IMR-90 (cell line): ENCODE measurements at regions not wholly inside any gene's neighbourhood (a gene's known extent, or its start where the extent isn't known, plus 50 kb on each side); places are given as distances from the start of the nearest gene placed in this dataset.

Experiments
- ATAC-seq: fragments of 200-7000 bp; cut with Tn5 transposase; 2 replicates; pipeline ENCODE4 v1.9.1; 2020; ENCODE audit warnings: low read depth, mild to moderate bottlenecking, moderate library complexity
- BruUV-seq: library from RNA; stranded (reverse); fragments of 400-500 nt; replicated peaks from 2 replicates; lab custom pipeline; 2021; lab: Mats Ljungman, UMichigan
- CTCF ChIA-PET: fragments of 300-600 bp; formaldehyde crosslinking; extraction: SDS; loops from one replicate; lab custom pipeline; 2021; ENCODE audit warnings: antibody characterized with exemption; lab: Yijun Ruan, JAX
- POLR2A ChIA-PET: fragments of 300-600 bp; sonication (Branson Sonifier 250); formaldehyde crosslinking; loops from one replicate; lab custom pipeline; 2022; ENCODE audit warnings: antibody characterized with exemption; ENCODE audit not compliant: unreplicated experiment; lab: Charles Lee
- DNase-seq: peaks from one replicate; pipeline ENCODE4 v3.0.0; 2013
- H2AFZ ChIP-seq: replicated peaks from 2 replicates; pipeline ENCODE3; 2013; ENCODE audit warnings: low read length, mild to moderate bottlenecking; ENCODE audit not compliant: poor library complexity
- H2AK5ac ChIP-seq: 2 replicates; pipeline ENCODE4 v1.6.1; 2013; ENCODE audit warnings: low read depth, low read length, inconsistent platforms
- H2AK9ac ChIP-seq: replicated peaks from 2 replicates; pipeline ENCODE3; 2013; ENCODE audit warnings: mild to moderate bottlenecking, low read depth, low read length, moderate library complexity; ENCODE audit not compliant: poor library complexity
- H2BK120ac ChIP-seq: 2 replicates; pipeline ENCODE4 v1.6.1; 2013; ENCODE audit warnings: low read depth, low read length, inconsistent platforms
- H2BK15ac ChIP-seq: 3 replicates; pipeline ENCODE4 v1.6.1; 2013; ENCODE audit warnings: low read depth, low read length, inconsistent platforms
- H2BK20ac ChIP-seq: 2 replicates; pipeline ENCODE4 v1.6.1; 2013; ENCODE audit warnings: low read depth, mild to moderate bottlenecking, inconsistent platforms, low read length, moderate library complexity
- H2BK5ac ChIP-seq: 2 replicates; pipeline ENCODE4 v1.6.1; 2013; ENCODE audit warnings: mild to moderate bottlenecking, low read depth, low read length, inconsistent platforms; ENCODE audit not compliant: poor library complexity, severe bottlenecking
- H3K14ac ChIP-seq: replicated peaks from 2 replicates; pipeline ENCODE4 v1.6.1; 2013; ENCODE audit warnings: low read depth, low read length, inconsistent platforms
- H3K18ac ChIP-seq: 2 replicates; pipeline ENCODE4 v1.6.1; 2013; ENCODE audit warnings: low read depth, low read length, control low read depth
- H3K23ac ChIP-seq: 2 replicates; pipeline ENCODE4 v1.6.1; 2013; ENCODE audit warnings: low read depth, low read length, inconsistent platforms
- H3K27ac ChIP-seq: 2 replicates; pipeline ENCODE4 v1.5.1; 2013; ENCODE audit warnings: mild to moderate bottlenecking, control low read depth, low read length; ENCODE audit not compliant: insufficient read depth
- H3K27me3 ChIP-seq: 2 replicates; pipeline ENCODE4 v1.6.1; 2013; ENCODE audit warnings: low read length; ENCODE audit not compliant: control insufficient read depth, insufficient read depth
- H3K36me3 ChIP-seq: 2 replicates; pipeline ENCODE4 v1.6.1; 2013; ENCODE audit warnings: low read length, mixed read lengths; ENCODE audit not compliant: control insufficient read depth, insufficient read depth
- H3K4ac ChIP-seq: 2 replicates; pipeline ENCODE4 v1.6.1; 2013; ENCODE audit warnings: low read depth, low read length, inconsistent platforms
- H3K4me1 ChIP-seq: 2 replicates; pipeline ENCODE4 v1.6.1; 2013; ENCODE audit warnings: low read length, mixed read lengths; ENCODE audit not compliant: control insufficient read depth, insufficient read depth
- H3K4me2 ChIP-seq: 2 replicates; pipeline ENCODE4 v1.6.1; 2013; ENCODE audit warnings: low read depth, mild to moderate bottlenecking, control low read depth, low read length, moderate library complexity
- H3K4me3 ChIP-seq: 2 replicates; pipeline ENCODE4 v1.5.1; 2013; ENCODE audit warnings: low read depth, mild to moderate bottlenecking, control low read depth, low read length, moderate library complexity; ENCODE audit not compliant: insufficient read depth
- H3K56ac ChIP-seq: 2 replicates; pipeline ENCODE4 v1.6.1; 2013; ENCODE audit warnings: low read length, inconsistent platforms; ENCODE audit not compliant: insufficient read depth; ENCODE audit errors: extremely low read depth
- H3K79me1 ChIP-seq, 2 experiments: 2 replicates each; pipeline ENCODE4 v1.6.1; 2013; ENCODE audit warnings: low read length in 2 of 2, inconsistent platforms in 1 of 2, low read depth in 1 of 2
- H3K9ac ChIP-seq: 2 replicates; pipeline ENCODE4 v1.6.1; 2013; ENCODE audit warnings: low read depth, low read length, control low read depth
- H3K9me1 ChIP-seq: 2 replicates; pipeline ENCODE4 v1.6.1; 2013; ENCODE audit warnings: low read length, inconsistent platforms; ENCODE audit not compliant: insufficient read depth
- H3K9me3 ChIP-seq: 2 replicates; pipeline ENCODE4 v1.6.1; 2013; ENCODE audit warnings: low read length; ENCODE audit not compliant: control insufficient read depth, insufficient read depth
- H4K20me1 ChIP-seq: 2 replicates; pipeline ENCODE4 v1.6.1; 2013; ENCODE audit warnings: low read length, inconsistent platforms; ENCODE audit not compliant: insufficient read depth
- H4K5ac ChIP-seq: 2 replicates; pipeline ENCODE4 v1.6.1; 2013; ENCODE audit warnings: mild to moderate bottlenecking, low read depth, low read length, control low read depth
- H4K8ac ChIP-seq, 2 experiments: 2 replicates each; pipeline ENCODE4 v1.6.1; 2013; ENCODE audit warnings: low read depth in 2 of 2, low read length in 2 of 2, control low read depth in 1 of 2, inconsistent platforms in 1 of 2
- H4K91ac ChIP-seq: 2 replicates; pipeline ENCODE4 v1.6.1; 2013; ENCODE audit warnings: low read depth, low read length, inconsistent platforms; ENCODE audit not compliant: insufficient read depth
- RAD21 ChIP-seq: IDR thresholded peaks from 2 replicates; pipeline ENCODE4 v1.6.1; 2012; ENCODE audit warnings: low read length, improper control_type of control experiment
- WGBS, 2 experiments: methylation state at CpG; one replicate each; pipeline versions ENCODE4 v1.1.5 to v1.1.7; 2013; ENCODE audit warnings: missing lambda C conversion rate in 2 of 2; ENCODE audit not compliant: insufficient read length in 1 of 2; ENCODE audit errors: extremely low coverage in 2 of 2; 5-methylcytosine and 5-hydroxymethylcytosine counted together
- dilution Hi-C: fragments of 300-500 bp; cut with HindIII; formaldehyde crosslinking; loops from one replicate; pipeline ENCODE4 v1.14.3; 2018; ENCODE audit warnings: low sequenced_read_pairs; ENCODE audit not compliant: unreplicated experiment
- in situ Hi-C: fragments of 300-500 bp; cut with MboI; formaldehyde crosslinking; loops from 3 replicates; pipeline ENCODE4 v1.14.3; 2019; ENCODE audit warnings: low sequenced_read_pairs, inconsistent platforms, mixed read lengths
- intact Hi-C: fragments of 100-400 bp; cut with micrococcal nuclease; formaldehyde crosslinking; loops from 2 replicates; pipeline ENCODE4 v1.10.0; 2022
- TF ChIP-seq, protein P1 (sequence below): fragments of 150-350 bp; IDR thresholded peaks from 2 replicates; pipeline ENCODE4 v1.6.1; 2017; ENCODE audit warnings: mild to moderate bottlenecking, antibody characterized with exemption, low read length, low read depth

DNA sequence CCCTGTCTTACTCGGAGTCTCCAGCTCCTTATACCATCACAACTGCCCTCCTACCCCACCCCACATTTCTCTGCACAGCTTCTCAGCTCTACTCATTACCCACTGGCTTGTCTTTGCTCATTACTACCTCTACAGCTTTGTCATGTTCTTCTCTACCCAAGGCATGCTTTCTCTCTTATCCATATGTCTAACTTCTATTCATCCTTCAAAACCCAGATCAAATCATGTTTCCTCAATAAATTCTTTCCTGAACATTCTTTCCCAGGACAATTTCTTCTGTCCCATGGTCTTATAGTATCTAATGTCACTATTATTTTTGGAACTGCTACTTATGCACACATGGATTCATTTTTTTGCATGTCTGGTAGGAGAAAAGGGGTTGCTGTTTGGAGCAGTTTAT lies 231.4 kb downstream of the PTEN start:
- Histone ChIP-seq H3K23ac (0 out of 2 replicates have a peak overlapping the region, but pooled peaks have one; percentile 46), H3K4ac (no peak overlapping the region; the same call in 1 of the 2 replicates), H3K56ac (no peak overlapping the region), H3K9me1 (0 out of 2 replicates have a peak, but pooled peaks cover 2% of the 10 kb centered on the region), H3K27ac (no peak overlapping the region), H4K8ac (no peak overlapping the region; a peak in 1 of 4 replicates), H2AK9ac (no peak overlapping the region), H2BK15ac (peak overlapping the region; percentile 60; the same call in 1 of the 3 replicates), H3K27me3 (peaks cover 3% of the 10 kb centered on the region; the same call in 1 of the 2 replicates), H3K14ac (no peak overlapping the region), H2AK5ac (no peak overlapping the region), H2BK20ac (peak overlapping the region; percentile 52), H3K9me3 (no peaks in the 10 kb centered on the region), H4K91ac (peak overlapping the region; percentile 38; the same call in 1 of the 2 replicates), H3K9ac (no peak overlapping the region), H2AFZ (no peak overlapping the region), H3K79me1 (no peaks in the 10 kb centered on the region), H4K20me1 (no peaks in the 10 kb centered on the region), H3K4me3 (no peak overlapping the region), H3K4me1 (peaks cover 4% of the 10 kb centered on the region), H3K18ac (peak overlapping the region; percentile 77), H2BK5ac (peak overlapping the region; percentile 2), H4K5ac (no peak overlapping the region), H3K36me3 (no peaks in the 10 kb centered on the region), H2BK120ac (peak overlapping the region; percentile 9; the same call in 1 of the 2 replicates), H3K4me2 (no peak overlapping the region; the same call in 1 of the 2 replicates)
- dilution Hi-C loops (no loop called here), in situ Hi-C loops (no loop called here), intact Hi-C loops (loop anchor here (5.0 kb wide), 2 partner anchors 62 to 232 kb away; partner anchors contain the start of genes KLLN and PTEN)
- ATAC-seq, result no peak
- DNase-seq, result no peak
- 87% methylated on average over 1 of the region's 1 CpG; no CpG with 5 or more reads in 1 of the 2 experiments for WGBS, 2 experiments
- CTCF ChIA-PET, result no interaction called here
- no peak for TF ChIP-seq RAD21
- TF ChIP-seq, protein P1, sequence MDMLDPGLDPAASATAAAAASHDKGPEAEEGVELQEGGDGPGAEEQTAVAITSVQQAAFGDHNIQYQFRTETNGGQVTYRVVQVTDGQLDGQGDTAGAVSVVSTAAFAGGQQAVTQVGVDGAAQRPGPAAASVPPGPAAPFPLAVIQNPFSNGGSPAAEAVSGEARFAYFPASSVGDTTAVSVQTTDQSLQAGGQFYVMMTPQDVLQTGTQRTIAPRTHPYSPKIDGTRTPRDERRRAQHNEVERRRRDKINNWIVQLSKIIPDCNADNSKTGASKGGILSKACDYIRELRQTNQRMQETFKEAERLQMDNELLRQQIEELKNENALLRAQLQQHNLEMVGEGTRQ, result no peak
- POLR2A ChIA-PET, result no interaction called here
- BruUV-seq, result no TSS peak
